ENCODE measurements at regions not wholly inside any gene's neighbourhood (a gene's known extent, or its start where the extent isn't known, plus 50 kb on each side); places are given as distances from the start of the nearest gene placed in this dataset.

DNA sequence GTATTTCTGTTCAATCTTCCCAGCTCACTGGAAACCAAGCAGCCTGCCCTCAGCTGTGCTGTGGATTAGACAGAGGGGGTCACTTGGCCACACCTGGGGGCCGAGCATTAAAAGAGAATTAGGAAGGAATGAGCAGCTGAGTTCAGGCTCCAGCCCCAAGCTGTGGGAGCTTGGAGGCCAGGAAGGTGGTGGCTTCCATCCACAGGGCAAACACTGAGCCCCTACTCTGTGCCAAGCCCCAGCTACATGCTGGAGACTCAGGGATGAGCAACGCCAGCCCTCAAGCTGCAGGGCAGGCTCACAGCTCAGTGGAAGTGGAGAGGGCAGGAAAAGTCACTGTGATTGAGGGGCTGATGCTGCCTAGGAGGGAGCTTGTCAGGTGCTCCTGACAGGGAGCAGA lies 412.7 kb downstream of the BCL11B start:
- H3K27me3 Mint-ChIP-seq (ENCODE audit: insufficient read depth), result peaks cover 13% of the 10 kb centered on the region
- H3K9me3 Mint-ChIP-seq, result no peaks in the 10 kb centered on the region
- H3K27ac Mint-ChIP-seq, result no peak overlapping the region

DNA sequence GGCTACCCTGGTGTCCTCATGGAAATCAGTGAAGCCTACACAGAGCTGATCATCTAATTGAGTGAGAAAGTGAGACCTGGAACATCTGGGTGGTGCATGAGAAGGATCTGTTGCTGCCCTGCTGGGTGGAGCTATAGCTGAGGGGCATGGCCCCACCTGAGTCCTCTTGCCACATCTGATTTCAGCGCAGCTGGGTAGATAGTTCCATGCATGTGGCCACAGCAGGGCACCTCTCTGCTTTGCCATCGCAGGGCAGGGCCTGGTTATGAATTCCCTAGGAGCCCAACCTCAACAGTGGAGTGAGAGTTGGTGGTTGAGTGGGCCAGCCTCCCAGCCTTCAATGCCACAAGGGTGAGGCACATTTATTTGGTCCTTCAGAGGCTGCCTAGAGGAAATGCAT lies 407.8 kb downstream of the BCL11B start:
- no peaks in the 10 kb centered on the region for H3K9me3 Mint-ChIP-seq
- peaks cover 3% of the 10 kb centered on the region for H3K27me3 Mint-ChIP-seq (ENCODE audit: insufficient read depth)
- intact Hi-C loops (cut with micrococcal nuclease), result no loop called here

More for the DNA sequence above, 412.7 kb downstream of the BCL11B start:
- Mint-ChIP-seq H3K36me3 (ENCODE audit: low read depth) (no peaks in the 10 kb centered on the region), H3K4me1 (ENCODE audit: low read depth) (no peaks in the 10 kb centered on the region), H3K4me3 (no peak overlapping the region)
- DNase-seq (ENCODE audit: low spot score), result no peak
- intact Hi-C loops (cut with micrococcal nuclease), result no loop called here

GRCh38 chr14:98867146-98867545 lies 404.9 kb downstream of the BCL11B start:
- Mint-ChIP-seq H3K9me3 (no peaks in the 10 kb centered on the region), H3K27ac (no peak overlapping the region), H3K27me3 (ENCODE audit: insufficient read depth) (peaks cover 1% of the 10 kb centered on the region), H3K4me1 (ENCODE audit: low read depth) (no peaks in the 10 kb centered on the region), H3K36me3 (ENCODE audit: low read depth) (no peaks in the 10 kb centered on the region), H3K4me3 (no peak overlapping the region)
- intact Hi-C loops (cut with micrococcal nuclease), result no loop called here
- no peak for DNase-seq (ENCODE audit: low spot score)

More for the DNA sequence above, 407.8 kb downstream of the BCL11B start:
- no peak overlapping the region for H3K27ac Mint-ChIP-seq
- H3K36me3 Mint-ChIP-seq (ENCODE audit: low read depth), result no peaks in the 10 kb centered on the region
- no peaks in the 10 kb centered on the region for H3K4me1 Mint-ChIP-seq (ENCODE audit: low read depth)
- DNase-seq (ENCODE audit: low spot score), result no peak
- H3K4me3 Mint-ChIP-seq, result no peak overlapping the region

GRCh38 chr14:98867726-98868125 lies 404.3 kb downstream of the BCL11B start:
- H3K36me3 Mint-ChIP-seq (ENCODE audit: low read depth), result no peaks in the 10 kb centered on the region
- peaks cover 1% of the 10 kb centered on the region for H3K27me3 Mint-ChIP-seq (ENCODE audit: insufficient read depth)
- intact Hi-C loops (cut with micrococcal nuclease), result no loop called here
- no peaks in the 10 kb centered on the region for H3K4me1 Mint-ChIP-seq (ENCODE audit: low read depth)
- H3K27ac Mint-ChIP-seq, result no peak overlapping the region
- no peak overlapping the region for H3K4me3 Mint-ChIP-seq
- DNase-seq (ENCODE audit: low spot score), result no peak
- no peaks in the 10 kb centered on the region for H3K9me3 Mint-ChIP-seq

DNA sequence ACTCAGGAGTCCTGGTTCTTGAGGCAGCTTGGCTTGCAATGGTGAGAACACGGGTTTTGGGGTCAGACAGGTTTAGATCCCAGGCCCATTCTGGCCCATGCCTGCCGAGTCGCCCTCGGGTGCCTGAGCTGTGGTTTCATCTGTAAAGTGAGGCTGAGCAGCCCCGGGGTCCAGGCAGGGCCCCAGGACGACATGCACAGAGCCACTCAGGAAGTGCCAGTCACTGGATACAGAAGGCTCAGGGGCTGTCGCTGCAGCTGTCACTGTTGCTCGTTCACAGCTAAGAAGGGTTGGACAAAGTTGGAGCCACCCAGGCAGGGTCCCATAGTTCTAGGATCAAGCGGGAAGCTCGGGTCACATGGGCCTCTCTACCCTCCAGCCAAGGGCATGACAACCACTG lies 403.1 kb downstream of the BCL11B start:
- Mint-ChIP-seq H3K9me3 (no peaks in the 10 kb centered on the region), H3K36me3 (ENCODE audit: low read depth) (no peaks in the 10 kb centered on the region), H3K4me1 (ENCODE audit: low read depth) (no peaks in the 10 kb centered on the region), H3K27ac (no peak overlapping the region), H3K4me3 (no peak overlapping the region), H3K27me3 (ENCODE audit: insufficient read depth) (peaks cover 1% of the 10 kb centered on the region)
- no peak for DNase-seq (ENCODE audit: low spot score)
- intact Hi-C loops (cut with micrococcal nuclease), result no loop called here

DNA sequence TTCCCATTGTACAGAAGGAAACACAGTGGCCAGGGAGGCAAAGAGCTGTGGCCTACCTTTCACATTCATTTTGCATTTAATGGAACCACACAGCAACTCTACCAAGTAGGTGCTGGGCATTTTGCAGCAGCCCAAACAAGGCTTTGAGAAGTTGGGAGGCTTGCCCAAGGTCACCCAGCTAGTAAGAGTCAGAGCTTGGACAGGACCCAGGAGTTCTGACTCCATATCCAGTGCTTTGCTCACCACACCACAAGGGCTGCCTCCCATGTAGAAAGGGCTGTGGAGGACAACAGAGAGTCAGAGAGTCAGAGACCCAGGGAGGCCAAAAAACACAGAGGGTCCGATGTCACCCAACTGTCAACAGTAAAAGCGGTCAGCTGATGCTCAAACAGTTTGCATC lies 400.2 kb downstream of the BCL11B start:
- no peaks in the 10 kb centered on the region for H3K4me1 Mint-ChIP-seq (ENCODE audit: low read depth)
- intact Hi-C loops (cut with micrococcal nuclease), result no loop called here
- H3K27ac Mint-ChIP-seq, result no peak overlapping the region
- no peaks in the 10 kb centered on the region for H3K27me3 Mint-ChIP-seq (ENCODE audit: insufficient read depth)
- DNase-seq (ENCODE audit: low spot score), result no peak
- H3K36me3 Mint-ChIP-seq (ENCODE audit: low read depth), result no peaks in the 10 kb centered on the region
- no peak overlapping the region for H3K4me3 Mint-ChIP-seq
- peaks cover 8% of the 10 kb centered on the region for H3K9me3 Mint-ChIP-seq

DNA sequence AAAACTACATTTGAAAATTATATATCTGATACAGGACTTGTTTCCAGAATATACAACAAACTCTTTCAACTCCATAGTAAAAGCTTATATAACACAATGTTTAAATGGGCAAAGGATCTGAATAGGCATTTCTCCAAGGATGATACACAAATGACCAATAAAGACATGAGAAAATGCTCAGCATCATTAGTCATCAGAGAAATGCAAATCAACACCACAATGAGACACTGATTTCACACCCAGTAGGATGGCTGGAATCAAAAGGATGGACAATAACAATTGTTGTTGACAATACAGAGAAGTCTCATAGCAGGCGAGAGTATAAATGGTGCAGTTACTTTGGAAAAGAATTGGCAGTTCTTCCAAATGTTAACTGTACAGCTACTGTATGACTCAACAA lies 394.9 kb downstream of the BCL11B start:
- Mint-ChIP-seq H3K4me1 (ENCODE audit: low read depth) (no peaks in the 10 kb centered on the region), H3K9me3 (peaks cover 30% of the 10 kb centered on the region), H3K36me3 (ENCODE audit: low read depth) (no peaks in the 10 kb centered on the region), H3K27me3 (ENCODE audit: insufficient read depth) (no peaks in the 10 kb centered on the region), H3K4me3 (no peak overlapping the region), H3K27ac (no peak overlapping the region)
- no peak for DNase-seq (ENCODE audit: low spot score)
- intact Hi-C loops (cut with micrococcal nuclease), result no loop called here

DNA sequence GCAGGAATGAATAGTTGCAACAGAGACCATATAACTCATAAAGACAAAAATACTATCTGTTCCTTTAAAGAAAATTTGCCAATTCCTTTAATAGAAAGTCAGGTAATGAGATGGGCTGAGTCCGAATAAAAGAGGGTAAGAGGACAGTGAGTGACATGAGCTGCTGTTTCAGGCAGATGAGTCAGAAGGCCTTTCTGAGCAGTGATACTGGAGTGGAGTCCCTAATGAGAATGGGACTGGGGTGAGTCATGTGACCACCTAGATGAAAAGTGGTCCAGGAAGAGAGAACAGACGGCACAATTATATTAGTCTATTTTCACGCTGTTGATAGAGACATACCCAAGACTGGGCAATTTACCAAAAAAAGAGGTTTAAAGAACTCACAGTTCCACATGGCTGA lies 393.7 kb downstream of the BCL11B start:
- H3K4me3 Mint-ChIP-seq, result no peak overlapping the region
- no peak overlapping the region for H3K27ac Mint-ChIP-seq
- H3K27me3 Mint-ChIP-seq (ENCODE audit: insufficient read depth), result no peaks in the 10 kb centered on the region
- intact Hi-C loops (cut with micrococcal nuclease), result no loop called here
- peaks cover 30% of the 10 kb centered on the region for H3K9me3 Mint-ChIP-seq
- H3K36me3 Mint-ChIP-seq (ENCODE audit: low read depth), result no peaks in the 10 kb centered on the region
- no peak for DNase-seq (ENCODE audit: low spot score)
- H3K4me1 Mint-ChIP-seq (ENCODE audit: low read depth), result no peaks in the 10 kb centered on the region

DNA sequence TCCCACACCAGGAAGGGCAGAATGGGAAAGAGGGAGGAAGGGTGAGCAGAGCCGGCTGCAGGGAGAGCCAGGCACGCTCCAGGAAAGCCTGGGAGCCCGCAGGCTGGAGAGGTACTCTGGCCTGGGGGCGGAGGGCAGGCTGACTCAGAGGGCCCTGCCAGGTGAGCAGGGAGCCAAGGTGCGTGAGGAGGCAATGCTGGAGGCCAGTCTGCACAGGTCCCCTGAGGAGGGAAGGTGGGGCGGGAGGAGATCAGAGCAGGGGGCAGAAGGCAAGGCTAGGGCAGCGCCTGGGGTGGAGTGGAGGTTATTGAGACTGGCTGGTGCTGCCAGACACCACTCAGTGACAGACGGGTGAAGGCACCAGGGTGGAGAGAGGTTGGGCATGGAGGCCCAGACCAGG lies 385.0 kb downstream of the BCL11B start:
- intact Hi-C loops (cut with micrococcal nuclease), result no loop called here
- DNase-seq (ENCODE audit: low spot score), result no peak
- H3K36me3 Mint-ChIP-seq (ENCODE audit: low read depth), result peaks cover 4% of the 10 kb centered on the region
- peaks cover 8% of the 10 kb centered on the region for H3K9me3 Mint-ChIP-seq
- no peak overlapping the region for H3K4me3 Mint-ChIP-seq
- no peak overlapping the region for H3K27ac Mint-ChIP-seq
- H3K27me3 Mint-ChIP-seq (ENCODE audit: insufficient read depth), result peaks cover 6% of the 10 kb centered on the region
- H3K4me1 Mint-ChIP-seq (ENCODE audit: low read depth), result no peaks in the 10 kb centered on the region

- Mint-ChIP-seq H3K27me3 (ENCODE audit: insufficient read depth) (peaks cover 6% of the 10 kb centered on the region), H3K4me3 (no peak overlapping the region), H3K36me3 (ENCODE audit: low read depth) (peaks cover 4% of the 10 kb centered on the region), H3K27ac (no peak overlapping the region), H3K9me3 (peaks cover 8% of the 10 kb centered on the region), H3K4me1 (ENCODE audit: low read depth) (no peaks in the 10 kb centered on the region)
- no peak for DNase-seq (ENCODE audit: low spot score)
- intact Hi-C loops (cut with micrococcal nuclease), result no loop called here
These were observed 383.7 kb downstream of the BCL11B start for GRCh38 chr14:98888281-98888680.

DNA sequence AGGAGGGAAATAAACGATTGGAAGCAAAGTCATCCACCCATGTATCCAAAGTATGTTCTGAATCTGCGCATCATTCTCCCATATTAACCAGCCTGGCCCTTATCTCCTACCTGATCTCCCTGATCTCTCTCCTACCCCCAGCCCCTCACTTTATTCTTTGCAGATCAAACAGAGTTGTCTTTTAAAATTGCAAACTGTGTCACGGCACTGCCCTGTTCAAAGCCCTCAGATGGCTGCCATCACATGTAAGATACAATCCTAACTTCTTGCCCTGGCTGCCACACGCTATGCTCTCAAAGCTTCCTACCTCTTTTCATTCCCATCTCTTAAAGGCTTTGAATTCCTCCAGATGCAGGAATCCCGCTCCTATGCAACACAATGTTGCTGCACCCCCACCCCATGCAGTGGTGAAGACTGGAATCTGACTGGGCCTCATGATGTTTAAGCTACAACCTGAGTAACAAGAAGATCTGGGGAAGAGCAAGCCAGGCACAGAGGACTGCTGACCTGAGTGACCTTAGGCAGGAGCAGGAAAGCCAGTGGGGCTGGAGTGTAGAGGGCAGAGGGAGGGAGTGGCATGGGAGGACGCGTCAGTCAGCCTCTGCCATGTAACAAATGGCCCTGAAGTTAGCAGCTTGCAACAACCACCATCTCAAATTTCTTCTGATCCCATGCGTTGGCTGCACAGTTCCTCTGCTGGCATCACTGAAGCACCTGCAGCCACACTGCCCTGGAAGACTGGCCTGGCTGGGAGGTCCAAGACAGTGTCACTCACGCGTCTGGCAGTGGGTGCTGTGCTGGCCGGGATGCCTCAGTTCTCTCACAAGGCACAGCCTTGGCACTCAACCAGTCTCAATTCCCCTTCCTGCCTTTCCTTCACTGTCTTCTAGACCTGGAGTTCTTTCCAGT lies 382.8 kb downstream of the BCL11B start:
- no peak overlapping the region for H3K4me3 Mint-ChIP-seq
- intact Hi-C loops (cut with micrococcal nuclease), result no loop called here
- no peak for DNase-seq (ENCODE audit: low spot score)
- no peaks in the 10 kb centered on the region for H3K4me1 Mint-ChIP-seq (ENCODE audit: low read depth)
- H3K27ac Mint-ChIP-seq, result no peak overlapping the region
- peaks cover 4% of the 10 kb centered on the region for H3K36me3 Mint-ChIP-seq (ENCODE audit: low read depth)
- H3K27me3 Mint-ChIP-seq (ENCODE audit: insufficient read depth), result peaks cover 6% of the 10 kb centered on the region
- peaks cover 8% of the 10 kb centered on the region for H3K9me3 Mint-ChIP-seq

DNA sequence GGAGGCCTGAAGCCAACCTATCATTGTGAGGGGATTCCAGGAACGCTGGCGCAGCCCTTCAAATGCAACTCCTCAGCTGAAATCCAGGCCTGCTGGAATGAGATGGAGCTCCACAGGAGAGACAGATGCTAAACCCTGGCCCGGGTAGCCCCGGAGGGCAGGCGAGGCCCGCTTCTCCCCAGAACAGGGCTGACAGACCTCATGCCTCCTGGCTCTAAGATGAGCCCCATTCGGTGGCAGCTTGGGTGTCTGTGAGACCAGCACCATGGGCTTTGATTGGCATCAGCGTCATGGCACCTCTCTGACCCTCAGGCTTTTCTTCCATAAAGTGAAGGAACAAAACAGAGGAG lies 382.2 kb downstream of the BCL11B start:
- no peak for DNase-seq (ENCODE audit: low spot score)
- Mint-ChIP-seq H3K27ac (no peak overlapping the region), H3K4me1 (ENCODE audit: low read depth) (no peaks in the 10 kb centered on the region), H3K27me3 (ENCODE audit: insufficient read depth) (peaks cover 6% of the 10 kb centered on the region), H3K36me3 (ENCODE audit: low read depth) (peaks cover 4% of the 10 kb centered on the region), H3K4me3 (no peak overlapping the region), H3K9me3 (peaks cover 8% of the 10 kb centered on the region)
- intact Hi-C loops (cut with micrococcal nuclease), result no loop called here

DNA sequence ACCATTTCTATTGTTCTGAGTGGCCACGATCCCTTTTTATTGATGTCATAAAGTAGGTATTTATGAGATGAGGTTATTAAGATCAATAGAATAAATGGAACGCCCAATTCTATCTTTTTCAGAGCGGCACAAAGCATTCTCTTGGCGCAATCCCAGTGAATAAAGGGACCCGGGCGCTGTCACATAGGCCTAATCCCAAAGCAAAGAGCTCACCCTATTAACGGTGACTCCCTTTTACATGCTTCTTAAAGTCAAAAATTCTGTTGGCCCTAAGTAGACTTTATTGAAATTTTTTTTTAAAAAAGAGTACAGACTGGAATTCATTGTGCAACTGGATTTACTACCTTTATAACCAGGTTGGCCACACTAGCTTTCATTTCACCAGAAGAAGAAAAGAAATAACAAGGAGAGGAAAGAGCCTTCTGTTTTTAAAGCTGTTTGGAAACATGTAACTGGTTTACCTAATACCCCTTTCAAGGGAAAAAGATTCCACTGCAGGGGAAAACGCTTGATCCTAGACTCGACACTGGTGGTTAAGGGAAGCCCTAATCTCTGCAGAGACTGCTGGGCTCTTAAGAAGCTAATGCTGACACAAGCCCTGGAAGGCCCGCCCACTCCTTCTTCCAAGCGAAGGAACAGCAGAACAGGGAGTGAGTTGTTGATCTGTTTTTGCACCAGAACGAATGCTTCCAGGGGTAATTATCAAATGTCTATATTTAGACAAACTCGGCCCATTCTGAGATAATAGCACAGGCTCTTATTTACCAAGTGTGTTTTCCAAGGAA lies 381.2 kb downstream of the BCL11B start:
- Mint-ChIP-seq H3K4me1 (ENCODE audit: low read depth) (no peaks in the 10 kb centered on the region), H3K4me3 (no peak overlapping the region), H3K36me3 (ENCODE audit: low read depth) (no peaks in the 10 kb centered on the region), H3K9me3 (peaks cover 3% of the 10 kb centered on the region), H3K27ac (no peak overlapping the region), H3K27me3 (ENCODE audit: insufficient read depth) (peaks cover 4% of the 10 kb centered on the region)
- intact Hi-C loops (cut with micrococcal nuclease), result no loop called here
- no peak for DNase-seq (ENCODE audit: low spot score)
